ENCODE measurements at regions not wholly inside any gene's neighbourhood (a gene's known extent, or its start where the extent isn't known, plus 50 kb on each side); places are given as distances from the start of the nearest gene placed in this dataset.

- TF ChIP-seq, protein P1, sequence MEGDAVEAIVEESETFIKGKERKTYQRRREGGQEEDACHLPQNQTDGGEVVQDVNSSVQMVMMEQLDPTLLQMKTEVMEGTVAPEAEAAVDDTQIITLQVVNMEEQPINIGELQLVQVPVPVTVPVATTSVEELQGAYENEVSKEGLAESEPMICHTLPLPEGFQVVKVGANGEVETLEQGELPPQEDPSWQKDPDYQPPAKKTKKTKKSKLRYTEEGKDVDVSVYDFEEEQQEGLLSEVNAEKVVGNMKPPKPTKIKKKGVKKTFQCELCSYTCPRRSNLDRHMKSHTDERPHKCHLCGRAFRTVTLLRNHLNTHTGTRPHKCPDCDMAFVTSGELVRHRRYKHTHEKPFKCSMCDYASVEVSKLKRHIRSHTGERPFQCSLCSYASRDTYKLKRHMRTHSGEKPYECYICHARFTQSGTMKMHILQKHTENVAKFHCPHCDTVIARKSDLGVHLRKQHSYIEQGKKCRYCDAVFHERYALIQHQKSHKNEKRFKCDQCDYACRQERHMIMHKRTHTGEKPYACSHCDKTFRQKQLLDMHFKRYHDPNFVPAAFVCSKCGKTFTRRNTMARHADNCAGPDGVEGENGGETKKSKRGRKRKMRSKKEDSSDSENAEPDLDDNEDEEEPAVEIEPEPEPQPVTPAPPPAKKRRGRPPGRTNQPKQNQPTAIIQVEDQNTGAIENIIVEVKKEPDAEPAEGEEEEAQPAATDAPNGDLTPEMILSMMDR (conservative IDR thresholded peaks at IDR 0.05 in 1 of 2, IDR thresholded peaks at IDR 0.05 in 1 of 2; ENCODE audit: low read depth in 1 of 2, low read length in 2 of 2) = no peak
- TF ChIP-seq EZH2 (IDR thresholded peaks at IDR 0.05; ENCODE audit: low read length, missing control alignments) = no peak
Measured at GRCh38 chr10:108597031-108597430, 1326.3 kb downstream of the XPNPEP1 start.

Data from fibroblast of lung (primary cell).